IMR-90 (cell line): ENCODE measurements at regions not wholly inside any gene's neighbourhood (a gene's known extent, or its start where the extent isn't known, plus 50 kb on each side); places are given as distances from the start of the nearest gene placed in this dataset.

Experiments used
- ATAC-seq: fragments of 200-7000 bp; cut with Tn5 transposase; 2 replicates; pipeline ENCODE4 v1.9.1; 2020; ENCODE audit warnings: low read depth, mild to moderate bottlenecking, moderate library complexity
- BruUV-seq: library from RNA; stranded (reverse); fragments of 400-500 nt; replicated peaks from 2 replicates; lab custom pipeline; 2021; lab: Mats Ljungman, UMichigan
- CTCF ChIA-PET: fragments of 300-600 bp; formaldehyde crosslinking; extraction: SDS; loops from one replicate; lab custom pipeline; 2021; ENCODE audit warnings: antibody characterized with exemption; lab: Yijun Ruan, JAX
- POLR2A ChIA-PET: fragments of 300-600 bp; sonication (Branson Sonifier 250); formaldehyde crosslinking; loops from one replicate; lab custom pipeline; 2022; ENCODE audit warnings: antibody characterized with exemption; ENCODE audit not compliant: unreplicated experiment; lab: Charles Lee
- DNase-seq: peaks from one replicate; pipeline ENCODE4 v3.0.0; 2013
- H2AFZ ChIP-seq: replicated peaks from 2 replicates; pipeline ENCODE3; 2013; ENCODE audit warnings: low read length, mild to moderate bottlenecking; ENCODE audit not compliant: poor library complexity
- H2AK5ac ChIP-seq: 2 replicates; pipeline ENCODE4 v1.6.1; 2013; ENCODE audit warnings: low read depth, low read length, inconsistent platforms
- H2AK9ac ChIP-seq: replicated peaks from 2 replicates; pipeline ENCODE3; 2013; ENCODE audit warnings: mild to moderate bottlenecking, low read depth, low read length, moderate library complexity; ENCODE audit not compliant: poor library complexity
- H2BK120ac ChIP-seq: 2 replicates; pipeline ENCODE4 v1.6.1; 2013; ENCODE audit warnings: low read depth, low read length, inconsistent platforms
- H2BK15ac ChIP-seq: 3 replicates; pipeline ENCODE4 v1.6.1; 2013; ENCODE audit warnings: low read depth, low read length, inconsistent platforms
- H2BK20ac ChIP-seq: 2 replicates; pipeline ENCODE4 v1.6.1; 2013; ENCODE audit warnings: low read depth, mild to moderate bottlenecking, inconsistent platforms, low read length, moderate library complexity
- H2BK5ac ChIP-seq: 2 replicates; pipeline ENCODE4 v1.6.1; 2013; ENCODE audit warnings: mild to moderate bottlenecking, low read depth, low read length, inconsistent platforms; ENCODE audit not compliant: poor library complexity, severe bottlenecking
- H3K14ac ChIP-seq: replicated peaks from 2 replicates; pipeline ENCODE4 v1.6.1; 2013; ENCODE audit warnings: low read depth, low read length, inconsistent platforms
- H3K18ac ChIP-seq: 2 replicates; pipeline ENCODE4 v1.6.1; 2013; ENCODE audit warnings: low read depth, low read length, control low read depth
- H3K23ac ChIP-seq: 2 replicates; pipeline ENCODE4 v1.6.1; 2013; ENCODE audit warnings: low read depth, low read length, inconsistent platforms
- H3K27ac ChIP-seq: 2 replicates; pipeline ENCODE4 v1.5.1; 2013; ENCODE audit warnings: mild to moderate bottlenecking, control low read depth, low read length; ENCODE audit not compliant: insufficient read depth
- H3K27me3 ChIP-seq: 2 replicates; pipeline ENCODE4 v1.6.1; 2013; ENCODE audit warnings: low read length; ENCODE audit not compliant: control insufficient read depth, insufficient read depth
- H3K36me3 ChIP-seq: 2 replicates; pipeline ENCODE4 v1.6.1; 2013; ENCODE audit warnings: low read length, mixed read lengths; ENCODE audit not compliant: control insufficient read depth, insufficient read depth
- H3K4ac ChIP-seq: 2 replicates; pipeline ENCODE4 v1.6.1; 2013; ENCODE audit warnings: low read depth, low read length, inconsistent platforms
- H3K4me1 ChIP-seq: 2 replicates; pipeline ENCODE4 v1.6.1; 2013; ENCODE audit warnings: low read length, mixed read lengths; ENCODE audit not compliant: control insufficient read depth, insufficient read depth
- H3K4me2 ChIP-seq: 2 replicates; pipeline ENCODE4 v1.6.1; 2013; ENCODE audit warnings: low read depth, mild to moderate bottlenecking, control low read depth, low read length, moderate library complexity
- H3K4me3 ChIP-seq: 2 replicates; pipeline ENCODE4 v1.5.1; 2013; ENCODE audit warnings: low read depth, mild to moderate bottlenecking, control low read depth, low read length, moderate library complexity; ENCODE audit not compliant: insufficient read depth
- H3K56ac ChIP-seq: 2 replicates; pipeline ENCODE4 v1.6.1; 2013; ENCODE audit warnings: low read length, inconsistent platforms; ENCODE audit not compliant: insufficient read depth; ENCODE audit errors: extremely low read depth
- H3K79me1 ChIP-seq, 2 experiments: 2 replicates each; pipeline ENCODE4 v1.6.1; 2013; ENCODE audit warnings: low read length in 2 of 2, inconsistent platforms in 1 of 2, low read depth in 1 of 2
- H3K9ac ChIP-seq: 2 replicates; pipeline ENCODE4 v1.6.1; 2013; ENCODE audit warnings: low read depth, low read length, control low read depth
- H3K9me1 ChIP-seq: 2 replicates; pipeline ENCODE4 v1.6.1; 2013; ENCODE audit warnings: low read length, inconsistent platforms; ENCODE audit not compliant: insufficient read depth
- H3K9me3 ChIP-seq: 2 replicates; pipeline ENCODE4 v1.6.1; 2013; ENCODE audit warnings: low read length; ENCODE audit not compliant: control insufficient read depth, insufficient read depth
- H4K20me1 ChIP-seq: 2 replicates; pipeline ENCODE4 v1.6.1; 2013; ENCODE audit warnings: low read length, inconsistent platforms; ENCODE audit not compliant: insufficient read depth
- H4K5ac ChIP-seq: 2 replicates; pipeline ENCODE4 v1.6.1; 2013; ENCODE audit warnings: mild to moderate bottlenecking, low read depth, low read length, control low read depth
- H4K8ac ChIP-seq, 2 experiments: 2 replicates each; pipeline ENCODE4 v1.6.1; 2013; ENCODE audit warnings: low read depth in 2 of 2, low read length in 2 of 2, control low read depth in 1 of 2, inconsistent platforms in 1 of 2
- H4K91ac ChIP-seq: 2 replicates; pipeline ENCODE4 v1.6.1; 2013; ENCODE audit warnings: low read depth, low read length, inconsistent platforms; ENCODE audit not compliant: insufficient read depth
- FOS ChIP-seq: fragments of 150-350 bp; IDR thresholded peaks from 2 replicates; pipeline ENCODE4 v1.6.1; 2016; ENCODE audit warnings: low read depth, low read length
- WGBS, 2 experiments: methylation state at CpG; one replicate each; pipeline versions ENCODE4 v1.1.5 to v1.1.7; 2013; ENCODE audit warnings: missing lambda C conversion rate in 2 of 2; ENCODE audit not compliant: insufficient read length in 1 of 2; ENCODE audit errors: extremely low coverage in 2 of 2; 5-methylcytosine and 5-hydroxymethylcytosine counted together
- dilution Hi-C: fragments of 300-500 bp; cut with HindIII; formaldehyde crosslinking; loops from one replicate; pipeline ENCODE4 v1.14.3; 2018; ENCODE audit warnings: low sequenced_read_pairs; ENCODE audit not compliant: unreplicated experiment
- in situ Hi-C: fragments of 300-500 bp; cut with MboI; formaldehyde crosslinking; loops from 3 replicates; pipeline ENCODE4 v1.14.3; 2019; ENCODE audit warnings: low sequenced_read_pairs, inconsistent platforms, mixed read lengths
- intact Hi-C: fragments of 100-400 bp; cut with micrococcal nuclease; formaldehyde crosslinking; loops from 2 replicates; pipeline ENCODE4 v1.10.0; 2022
- TF ChIP-seq, protein P1 (sequence below): fragments of 150-350 bp; IDR thresholded peaks from 2 replicates; pipeline ENCODE4 v1.6.1; 2016; ENCODE audit warnings: low read depth, mild to moderate bottlenecking, low read length, moderate library complexity, borderline replicate concordance

GRCh38 chr7:91492317-91492716 is 228.1 kb downstream of the FZD1 start:
- dilution Hi-C loops = no loop called here
- no peak overlapping the region for H2AFZ ChIP-seq
- H2BK5ac ChIP-seq = no peak overlapping the region
- H3K79me1 ChIP-seq = no peaks in the 10 kb centered on the region
- no peak overlapping the region for H3K4me2 ChIP-seq
- H3K9ac ChIP-seq = no peak overlapping the region
- H3K27me3 ChIP-seq = no peaks in the 10 kb centered on the region
- H2BK15ac ChIP-seq = no peak overlapping the region
- POLR2A ChIA-PET = no interaction called here
- no TSS peak for BruUV-seq
- H3K27ac ChIP-seq = no peak overlapping the region
- H3K4ac ChIP-seq = no peak overlapping the region
- no peak overlapping the region for H2AK5ac ChIP-seq
- no peak overlapping the region for H2AK9ac ChIP-seq
- in situ Hi-C loops = no loop called here
- no peaks in the 10 kb centered on the region for H3K4me1 ChIP-seq
- H4K20me1 ChIP-seq = no peaks in the 10 kb centered on the region
- H3K9me3 ChIP-seq = no peaks in the 10 kb centered on the region
- H2BK120ac ChIP-seq = no peak overlapping the region
- WGBS, 2 experiments = no CpG with 5 or more reads among the region's 2 CpGs
- CTCF ChIA-PET = no interaction called here
- no peak overlapping the region for H3K56ac ChIP-seq
- H3K18ac ChIP-seq = no peak overlapping the region
- no peak overlapping the region for H4K8ac ChIP-seq
- ATAC-seq (no peak), DNase-seq (no peak)
- H3K23ac ChIP-seq = no peak overlapping the region
- intact Hi-C loops = no loop called here
- no peak overlapping the region for H3K4me3 ChIP-seq
- TF ChIP-seq, protein P1, sequence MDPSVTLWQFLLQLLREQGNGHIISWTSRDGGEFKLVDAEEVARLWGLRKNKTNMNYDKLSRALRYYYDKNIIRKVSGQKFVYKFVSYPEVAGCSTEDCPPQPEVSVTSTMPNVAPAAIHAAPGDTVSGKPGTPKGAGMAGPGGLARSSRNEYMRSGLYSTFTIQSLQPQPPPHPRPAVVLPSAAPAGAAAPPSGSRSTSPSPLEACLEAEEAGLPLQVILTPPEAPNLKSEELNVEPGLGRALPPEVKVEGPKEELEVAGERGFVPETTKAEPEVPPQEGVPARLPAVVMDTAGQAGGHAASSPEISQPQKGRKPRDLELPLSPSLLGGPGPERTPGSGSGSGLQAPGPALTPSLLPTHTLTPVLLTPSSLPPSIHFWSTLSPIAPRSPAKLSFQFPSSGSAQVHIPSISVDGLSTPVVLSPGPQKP = no peak
- no peak for TF ChIP-seq FOS
- no peak overlapping the region for H2BK20ac ChIP-seq
- no peak overlapping the region for H4K5ac ChIP-seq
- H3K14ac ChIP-seq = no peak overlapping the region
- no peak overlapping the region for H4K91ac ChIP-seq
- H3K9me1 ChIP-seq = no peaks in the 10 kb centered on the region
- H3K36me3 ChIP-seq = no peaks in the 10 kb centered on the region
